Gastrocnemius medialis (tissue), 4 donors: ENCODE measurements at regions not wholly inside any gene's neighbourhood (a gene's known extent, or its start where the extent isn't known, plus 50 kb on each side); places are given as distances from the start of the nearest gene placed in this dataset.

Experiments used
- ATAC-seq, 2 donors: fragments of 150-250 bp; one replicate each; pipeline ENCODE4 v1.9.1; 2016
- DNase-seq, 2 donors: peaks; one replicate each; pipeline ENCODE4 v3.0.0-alpha.2; 2019
- H3K27ac ChIP-seq, 4 donors: fragments of 200-600 bp; sonication (generic); 1 replicate in 1 of 4; 2 replicates in 3 of 4; pipeline ENCODE4 v1.5.1; 2016 to 2018; ENCODE audit warnings: mild to moderate bottlenecking in 2 of 4, moderate library complexity in 1 of 4
- H3K27me3 ChIP-seq, 3 donors: fragments of 200-600 bp; sonication (generic) in 2 of 3; 1 replicate in 1 of 3; 2 replicates in 2 of 3; pipeline versions ENCODE4 v1.5.1 to v1.6.0; 2016 to 2019; ENCODE audit warnings: mild to moderate bottlenecking in 1 of 3, moderate library complexity in 1 of 3
- H3K36me3 ChIP-seq, 2 donors: fragments of 200-600 bp; sonication (generic) in 1 of 2; one replicate each; pipeline ENCODE4 v1.5.1; 2017 to 2018
- H3K4me1 ChIP-seq, 2 donors: fragments of 200-600 bp; sonication (generic) in 1 of 2; one replicate each; pipeline ENCODE4 v1.5.1; 2016 to 2017; ENCODE audit warnings: mild to moderate bottlenecking in 2 of 2
- H3K4me3 ChIP-seq, 4 donors: fragments of 200-600 bp; sonication (generic) in 3 of 4; 1 replicate in 1 of 4; 2 replicates in 3 of 4; pipeline ENCODE4 v1.5.1; 2016 to 2019; ENCODE audit warnings: mild to moderate bottlenecking in 2 of 4
- H3K9me3 ChIP-seq, 3 donors: fragments of 200-600 bp; sonication (generic) in 2 of 3; 1 replicate in 1 of 3; 2 replicates in 2 of 3; pipeline ENCODE4 v1.5.1; 2016 to 2019
- POLR2A ChIP-seq, 2 donors: fragments of 450-650 bp; IDR thresholded peaks; one replicate each; pipeline ENCODE4 v1.6.1; 2017; ENCODE audit warnings: antibody characterized with exemption in 2 of 2, mild to moderate bottlenecking in 2 of 2, moderate library complexity in 2 of 2
- in situ Hi-C, 4 donors: fragments of 200-750 bp; cut with MboI; loops; one replicate each; pipeline versions ENCODE4 v1.15.0 to v1.8.0; 2017; ENCODE audit warnings: low sequenced_read_pairs in 4 of 4
- intact Hi-C: fragments of 100-400 bp; cut with DNase I; formaldehyde crosslinking; loops from one replicate; pipeline ENCODE4 v1.15.1; 2023; ENCODE audit warnings: low total_unique reads
- TF ChIP-seq, protein P1 (sequence below), 5 experiments: fragments of 450-650 bp in 3 of 5; fragments of 200-600 bp in 2 of 5; sonication (generic) in 2 of 5; IDR thresholded peaks in 4 of 5; conservative IDR thresholded peaks in 1 of 5; 1 replicate in 4 of 5; 2 replicates in 1 of 5; pipeline ENCODE4 v1.5.1; 2016 to 2019; ENCODE audit warnings: antibody characterized with exemption in 5 of 5, mild to moderate bottlenecking in 3 of 5, moderate library complexity in 3 of 5

DNA sequence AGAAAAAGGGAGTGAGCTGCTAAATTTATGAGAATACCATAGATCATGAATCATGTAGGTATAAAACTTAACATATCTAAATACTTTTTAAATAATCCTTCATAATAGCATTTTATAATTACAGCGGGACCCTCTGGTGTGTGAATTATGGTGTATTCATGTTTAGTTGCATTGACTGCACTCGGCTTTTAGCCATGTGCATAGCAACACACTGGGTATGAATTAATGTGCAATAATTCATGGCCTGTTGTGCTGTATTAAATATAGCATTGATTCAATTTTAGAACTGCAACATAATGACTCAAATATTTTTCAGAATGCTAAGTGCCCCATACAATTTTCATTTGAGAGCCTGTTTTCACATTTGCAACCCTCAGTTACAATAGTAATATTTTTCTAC, 249.6 kb upstream of the G2E3 start:
- intact Hi-C loops, result no loop called here
- Histone ChIP-seq H3K36me3 (no peaks in the 10 kb centered on the region), H3K4me3 (no peak overlapping the region), H3K4me1 (no peaks in the 10 kb centered on the region), H3K27ac (no peak overlapping the region), H3K9me3 (no peaks in the 10 kb centered on the region), H3K27me3 (no peaks in the 10 kb centered on the region)
- TF ChIP-seq, protein P1, sequence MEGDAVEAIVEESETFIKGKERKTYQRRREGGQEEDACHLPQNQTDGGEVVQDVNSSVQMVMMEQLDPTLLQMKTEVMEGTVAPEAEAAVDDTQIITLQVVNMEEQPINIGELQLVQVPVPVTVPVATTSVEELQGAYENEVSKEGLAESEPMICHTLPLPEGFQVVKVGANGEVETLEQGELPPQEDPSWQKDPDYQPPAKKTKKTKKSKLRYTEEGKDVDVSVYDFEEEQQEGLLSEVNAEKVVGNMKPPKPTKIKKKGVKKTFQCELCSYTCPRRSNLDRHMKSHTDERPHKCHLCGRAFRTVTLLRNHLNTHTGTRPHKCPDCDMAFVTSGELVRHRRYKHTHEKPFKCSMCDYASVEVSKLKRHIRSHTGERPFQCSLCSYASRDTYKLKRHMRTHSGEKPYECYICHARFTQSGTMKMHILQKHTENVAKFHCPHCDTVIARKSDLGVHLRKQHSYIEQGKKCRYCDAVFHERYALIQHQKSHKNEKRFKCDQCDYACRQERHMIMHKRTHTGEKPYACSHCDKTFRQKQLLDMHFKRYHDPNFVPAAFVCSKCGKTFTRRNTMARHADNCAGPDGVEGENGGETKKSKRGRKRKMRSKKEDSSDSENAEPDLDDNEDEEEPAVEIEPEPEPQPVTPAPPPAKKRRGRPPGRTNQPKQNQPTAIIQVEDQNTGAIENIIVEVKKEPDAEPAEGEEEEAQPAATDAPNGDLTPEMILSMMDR (IDR thresholded peaks at IDR 0.05 in 4 of 5, conservative IDR thresholded peaks at IDR 0.05 in 1 of 5), result no peak
- no peak for TF ChIP-seq POLR2A (IDR thresholded peaks at IDR 0.05)
- in situ Hi-C loops, result no loop called here
- no peak for DNase-seq
- no peak for ATAC-seq

DNA sequence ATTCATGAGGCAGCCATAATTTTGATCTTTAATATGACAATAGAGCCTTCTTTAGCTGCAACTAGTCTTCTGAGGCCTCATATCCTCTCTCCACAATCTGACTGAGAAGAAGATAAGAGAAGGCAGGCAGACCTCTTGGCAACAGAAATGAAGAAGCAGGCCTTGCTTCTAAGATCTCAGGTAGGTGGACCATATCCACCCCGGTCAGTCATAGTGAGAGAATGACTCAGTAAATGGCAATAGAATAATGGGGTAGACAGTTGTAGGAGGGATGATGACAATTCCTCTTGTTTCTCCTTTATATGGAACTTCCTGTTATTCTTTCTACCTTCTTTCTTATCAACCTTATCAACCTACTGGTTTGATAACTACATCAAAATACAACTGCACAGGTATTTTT, 246.7 kb upstream of the G2E3 start:
- in situ Hi-C loops, result no loop called here
- Histone ChIP-seq H3K4me3 (no peak overlapping the region), H3K4me1 (no peaks in the 10 kb centered on the region), H3K27me3 (no peaks in the 10 kb centered on the region), H3K9me3 (no peaks in the 10 kb centered on the region), H3K27ac (no peak overlapping the region), H3K36me3 (no peaks in the 10 kb centered on the region)
- DNase-seq (no peak), ATAC-seq (no peak)
- TF ChIP-seq POLR2A (IDR thresholded peaks at IDR 0.05), result no peak
- TF ChIP-seq, protein P1 (IDR thresholded peaks at IDR 0.05 in 4 of 5, conservative IDR thresholded peaks at IDR 0.05 in 1 of 5), result no peak
- intact Hi-C loops, result no loop called here

DNA sequence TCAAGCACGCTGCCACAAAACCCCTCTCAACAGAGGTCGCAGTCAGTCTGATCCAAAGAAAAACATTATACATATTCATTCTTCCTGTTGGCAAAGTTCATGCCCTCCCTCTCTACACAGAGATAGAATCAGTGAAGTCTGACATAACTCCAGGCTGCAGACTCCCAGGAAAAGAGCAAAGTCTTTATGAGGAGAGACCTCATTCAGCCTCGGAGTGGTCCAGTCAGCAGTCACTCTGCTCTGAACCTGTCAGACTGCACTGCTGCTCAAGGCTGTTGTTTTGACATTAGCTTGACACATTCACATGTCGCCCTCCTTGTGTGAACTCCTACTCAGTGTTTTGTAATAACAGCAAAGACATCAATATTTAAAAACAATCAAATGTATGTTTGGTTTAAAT, 241.2 kb upstream of the G2E3 start:
- TF ChIP-seq, protein P1 (IDR thresholded peaks at IDR 0.05 in 4 of 5, conservative IDR thresholded peaks at IDR 0.05 in 1 of 5), result no peak
- TF ChIP-seq POLR2A (IDR thresholded peaks at IDR 0.05), result no peak
- intact Hi-C loops, result no loop called here
- H3K27me3 ChIP-seq, result no peaks in the 10 kb centered on the region
- no peak overlapping the region for H3K27ac ChIP-seq
- in situ Hi-C loops, result no loop called here
- H3K9me3 ChIP-seq, result no peaks in the 10 kb centered on the region
- H3K36me3 ChIP-seq, result no peaks in the 10 kb centered on the region
- H3K4me3 ChIP-seq, result no peak overlapping the region
- H3K4me1 ChIP-seq, result no peaks in the 10 kb centered on the region
- no peak for DNase-seq
- no peak for ATAC-seq

DNA sequence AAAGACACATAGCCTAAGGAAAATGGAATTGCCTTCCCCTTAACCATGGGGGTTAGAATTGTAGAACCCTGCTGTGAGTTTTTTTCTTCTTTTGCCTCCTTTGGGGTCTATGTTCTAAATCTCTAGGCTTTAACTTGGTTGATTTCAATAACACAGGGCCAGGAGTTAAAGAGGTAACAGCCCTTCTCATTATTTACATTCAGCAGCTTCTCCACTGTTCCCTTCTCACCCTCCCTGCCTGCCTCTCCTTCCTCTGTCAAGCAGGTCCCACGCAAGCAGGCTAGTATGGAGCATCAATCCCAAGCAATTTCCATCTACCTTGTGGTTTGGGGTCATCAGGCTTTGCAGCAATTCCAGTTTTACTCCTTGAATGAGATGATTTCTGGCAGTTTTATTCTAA, 236.1 kb upstream of the G2E3 start:
- in situ Hi-C loops (no loop called here), intact Hi-C loops (no loop called here)
- H3K27me3 ChIP-seq, result no peaks in the 10 kb centered on the region
- no peak overlapping the region for H3K27ac ChIP-seq
- no peaks in the 10 kb centered on the region for H3K4me1 ChIP-seq
- ATAC-seq, result no peak
- H3K9me3 ChIP-seq, result no peaks in the 10 kb centered on the region
- DNase-seq, result no peak
- H3K4me3 ChIP-seq, result no peak overlapping the region
- TF ChIP-seq POLR2A (IDR thresholded peaks at IDR 0.05), result no peak
- TF ChIP-seq, protein P1 (IDR thresholded peaks at IDR 0.05 in 4 of 5, conservative IDR thresholded peaks at IDR 0.05 in 1 of 5), result no peak
- H3K36me3 ChIP-seq, result no peaks in the 10 kb centered on the region

DNA sequence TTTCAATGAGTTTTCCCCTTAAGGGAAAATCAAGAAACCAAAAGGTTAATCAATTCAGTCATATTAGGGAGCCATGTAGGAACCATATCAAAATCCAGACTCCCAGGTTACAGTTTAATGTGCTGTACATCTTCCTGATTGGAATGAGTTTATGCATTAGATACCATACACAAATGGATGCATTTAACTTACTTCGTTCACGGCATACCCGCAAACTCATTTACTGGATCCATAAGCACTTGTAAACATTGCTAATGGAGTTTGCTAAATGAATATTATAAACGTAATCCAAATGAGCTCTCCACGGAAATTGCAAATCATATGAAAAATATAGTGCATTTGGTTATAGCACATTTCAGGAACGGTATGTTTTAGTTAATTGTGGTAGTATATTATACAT, 228.9 kb upstream of the G2E3 start:
- H3K27ac ChIP-seq, result no peak overlapping the region
- H3K9me3 ChIP-seq, result no peaks in the 10 kb centered on the region
- no peak overlapping the region for H3K4me3 ChIP-seq
- no peak for DNase-seq
- intact Hi-C loops (no loop called here), in situ Hi-C loops (no loop called here)
- H3K27me3 ChIP-seq, result no peaks in the 10 kb centered on the region
- no peak for ATAC-seq
- H3K4me1 ChIP-seq, result no peaks in the 10 kb centered on the region
- TF ChIP-seq, protein P1 (IDR thresholded peaks at IDR 0.05 in 4 of 5, conservative IDR thresholded peaks at IDR 0.05 in 1 of 5), result no peak
- no peak for TF ChIP-seq POLR2A (IDR thresholded peaks at IDR 0.05)
- no peaks in the 10 kb centered on the region for H3K36me3 ChIP-seq
